Renal cortex interstitium (tissue), 11 donors: ENCODE measurements at regions not wholly inside any gene's neighbourhood (a gene's known extent, or its start where the extent isn't known, plus 50 kb on each side); places are given as distances from the start of the nearest gene placed in this dataset.

Experiments
- DNase-seq, 11 donors: peaks; one replicate each; pipeline ENCODE4 v3.0.0-alpha.2; 2013; ENCODE audit warnings: low read depth in 9 of 11, low spot score in 4 of 11; ENCODE audit errors: extremely low read depth in 1 of 11

DNA sequence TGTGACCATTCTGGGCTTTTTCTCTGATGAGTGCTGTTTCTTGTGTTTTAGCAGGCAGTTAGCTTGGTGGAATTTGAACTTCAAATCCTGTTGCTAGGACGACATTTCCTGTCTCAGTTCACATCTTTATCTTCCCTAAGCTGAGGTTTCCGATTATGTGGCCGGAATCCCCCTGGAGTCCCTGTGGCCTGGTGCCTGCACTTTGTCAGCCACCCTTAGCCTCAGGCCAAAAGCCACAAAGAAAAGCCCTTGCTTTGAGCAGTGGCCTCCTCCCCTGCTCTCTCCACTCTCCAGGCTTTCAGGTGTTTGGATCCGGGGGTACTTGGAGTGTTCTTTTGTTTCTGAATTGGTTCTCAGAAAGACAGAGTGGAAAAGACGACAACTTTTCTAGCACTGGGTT, 59.9 kb upstream of the PMEPA1 start:
- DNase-seq, result no peak

DNA sequence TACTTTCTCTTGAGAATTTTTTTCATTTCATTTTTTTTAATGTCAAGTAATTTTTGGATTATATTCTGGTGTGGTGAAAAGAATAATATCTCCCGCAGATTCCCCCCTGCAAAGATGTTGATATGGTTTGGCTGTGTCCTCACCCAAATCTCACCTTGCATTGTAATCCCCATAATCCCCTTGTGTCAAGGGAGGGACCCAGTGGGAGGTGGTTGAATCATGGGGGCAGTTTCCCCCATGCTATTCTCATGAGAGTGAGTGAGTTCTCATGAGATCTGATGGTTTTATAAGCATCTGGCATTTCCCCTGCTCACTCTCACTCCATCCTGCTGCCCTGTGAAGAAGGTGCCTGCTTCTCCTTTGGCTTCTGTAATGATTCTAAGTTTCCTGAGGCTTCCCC, 58.7 kb upstream of the PMEPA1 start:
- no peak for DNase-seq

DNA sequence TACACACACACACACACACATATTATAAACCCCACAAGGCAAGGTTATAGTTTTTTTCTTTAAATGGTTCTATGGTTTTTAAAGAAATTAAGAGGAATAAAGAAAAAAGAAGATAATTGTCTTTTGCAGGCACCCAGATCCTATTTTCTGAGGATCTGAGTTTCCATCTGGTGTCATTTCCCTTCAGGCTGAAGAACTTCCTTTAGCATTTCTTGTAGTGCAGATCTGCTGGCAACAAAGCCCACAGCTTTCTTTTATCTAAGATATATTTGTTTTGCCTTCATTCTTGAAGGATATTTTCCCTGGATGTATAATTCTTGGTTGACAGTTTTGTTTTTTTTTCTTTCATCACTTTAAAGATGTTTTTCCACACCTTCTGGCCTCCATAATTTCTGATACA, 57.6 kb upstream of the PMEPA1 start:
- no peak for DNase-seq

DNA sequence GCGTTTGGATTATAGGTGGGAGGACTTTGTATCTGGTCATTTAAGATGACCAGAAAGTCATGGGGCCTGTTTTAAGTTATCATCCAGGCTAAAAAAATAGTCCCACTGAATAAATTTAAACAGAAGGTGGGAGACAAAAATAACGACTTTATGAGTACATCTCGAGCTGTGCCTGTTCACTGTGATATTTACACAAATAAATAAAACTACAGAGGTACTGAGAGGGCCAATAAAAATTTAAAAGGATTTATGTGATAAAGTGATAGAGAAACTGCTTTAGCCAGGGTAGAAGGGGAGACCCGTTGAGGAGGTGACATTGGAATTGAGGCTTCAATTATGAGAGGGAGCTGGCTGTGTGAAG, 53.4 kb upstream of the PMEPA1 start:
- no peak for DNase-seq

DNA sequence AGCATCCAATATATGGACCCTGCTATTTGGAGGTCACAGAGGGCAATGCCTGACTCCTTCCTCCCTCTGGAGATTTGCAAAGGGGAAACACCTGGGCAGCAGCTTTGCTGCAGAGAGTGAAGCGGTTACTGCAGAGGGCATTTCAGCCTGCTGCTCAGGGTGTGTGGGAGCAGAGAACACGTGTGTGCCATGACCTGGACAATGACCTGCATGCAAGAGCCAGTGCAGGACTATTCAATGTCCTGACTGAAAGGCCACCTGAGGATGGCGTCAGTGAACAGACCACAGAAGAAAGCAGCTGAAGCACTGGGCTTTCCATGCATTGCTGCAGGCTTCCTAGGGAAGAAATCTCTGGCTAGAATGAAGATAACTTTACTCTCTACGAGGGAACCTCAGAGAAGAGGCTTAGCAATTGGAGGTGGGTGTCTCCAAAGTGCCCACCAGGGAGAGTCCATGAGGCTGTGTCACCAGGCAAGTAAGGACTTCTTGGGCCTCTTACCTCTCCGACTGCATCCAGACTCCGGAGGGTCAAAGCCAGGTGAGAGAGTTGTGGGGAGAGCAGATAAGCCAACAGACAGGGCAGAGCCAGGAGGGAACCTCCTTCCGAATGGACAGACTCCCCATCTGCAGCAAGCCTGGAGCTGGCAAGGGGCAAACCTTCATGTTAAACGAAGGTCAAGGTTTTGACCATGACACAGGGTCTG, 52.9 kb upstream of the PMEPA1 start:
- DNase-seq, result no peak

DNA sequence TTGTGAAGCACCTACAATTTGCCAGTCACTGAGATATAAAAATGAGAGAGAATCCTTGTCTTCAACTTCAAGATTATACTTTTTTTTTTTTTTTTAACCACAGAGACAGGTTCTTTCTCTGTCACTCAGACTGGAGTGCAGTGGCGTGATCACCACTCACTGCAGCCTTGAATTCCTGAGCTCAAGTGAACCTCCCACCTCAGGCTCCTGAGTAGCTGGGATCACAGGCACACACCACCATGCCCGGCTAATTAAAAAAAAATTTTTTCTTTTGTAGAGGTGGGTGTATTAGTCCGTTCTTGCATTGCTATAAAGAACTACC, 51.6 kb upstream of the PMEPA1 start:
- DNase-seq, result no peak

DNA sequence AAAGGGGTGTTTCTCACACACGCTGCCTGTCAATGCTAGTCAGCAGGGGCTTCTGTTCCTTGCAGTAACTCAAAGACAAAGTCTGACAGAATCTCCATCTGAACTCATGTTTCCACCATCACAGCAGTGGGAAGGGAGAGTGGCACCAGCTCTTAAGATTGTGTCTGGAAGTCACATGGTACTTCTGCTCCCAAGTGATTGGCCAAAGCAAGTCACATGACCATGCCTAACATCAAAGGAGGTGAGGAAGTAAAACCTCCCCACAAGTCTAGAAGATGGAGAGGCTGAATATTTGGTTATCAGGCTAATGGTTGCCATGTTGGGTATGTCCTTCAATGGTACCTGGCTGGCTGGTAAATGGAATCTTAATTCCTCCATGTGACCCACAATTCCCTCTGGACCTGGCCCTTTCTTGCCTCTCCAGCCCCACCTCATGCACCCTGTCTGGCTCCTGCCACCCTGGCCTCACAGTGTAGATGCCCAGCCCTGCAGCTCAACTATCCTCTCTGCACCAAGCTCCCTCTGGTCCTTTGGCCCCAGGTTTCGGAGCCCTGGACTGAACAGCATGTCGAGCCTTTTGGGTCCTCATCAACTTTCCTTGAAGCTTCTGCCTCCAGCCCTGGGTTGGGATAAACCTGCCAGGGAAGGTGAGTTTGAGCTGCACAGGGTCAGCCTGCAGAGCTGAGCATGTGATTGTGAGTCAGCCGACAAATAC, 51.0 kb upstream of the PMEPA1 start:
- no peak for DNase-seq

DNA sequence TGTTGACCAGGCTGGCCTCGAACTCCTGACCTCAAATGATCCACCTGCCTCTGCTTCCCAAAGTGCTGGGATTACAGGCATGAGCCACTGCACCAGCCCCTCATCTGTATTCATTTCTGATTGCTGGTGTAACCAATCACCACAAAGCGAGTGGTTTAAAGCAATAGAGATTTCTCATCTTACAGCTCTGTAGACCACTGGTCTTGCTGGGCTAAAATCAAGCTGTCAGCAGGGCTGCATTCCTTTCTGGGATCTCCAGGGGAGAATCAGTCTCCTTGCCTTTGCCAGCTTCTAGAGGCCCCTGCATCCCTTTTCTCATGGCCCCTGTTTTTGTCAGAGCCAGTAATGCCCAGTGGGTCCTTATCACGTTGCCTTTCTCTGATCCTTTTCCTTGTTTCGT, 49.9 kb upstream of the PMEPA1 start:
- no peak for DNase-seq
